ENCODE measurements at regions not wholly inside any gene's neighbourhood (a gene's known extent, or its start where the extent isn't known, plus 50 kb on each side); places are given as distances from the start of the nearest gene placed in this dataset.

DNA sequence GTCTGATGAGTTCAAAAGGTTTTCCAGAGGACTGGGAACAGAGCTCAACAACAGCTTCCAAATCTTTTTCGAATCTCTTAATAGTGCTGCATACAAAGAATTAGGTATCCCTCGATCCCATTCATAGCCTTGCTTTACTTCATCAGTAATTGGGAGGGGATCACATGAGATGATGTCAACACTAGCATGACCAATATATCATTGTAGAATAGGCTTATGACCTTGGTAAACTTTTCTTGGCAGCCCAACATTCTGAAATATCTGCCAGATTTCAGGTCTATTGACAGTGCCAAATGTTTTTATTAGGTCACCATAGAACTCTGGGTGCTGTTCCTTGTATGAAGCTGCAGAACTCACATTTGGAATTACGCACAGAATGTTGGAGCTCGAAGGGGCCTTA, 228.9 kb downstream of the FGF10 start:
- no peak for TF ChIP-seq CTCF (IDR thresholded peaks at IDR 0.05)
- TF ChIP-seq POLR2A (IDR thresholded peaks at IDR 0.05), result no peak

Measured in body of pancreas (tissue), 4 donors.